Natural killer cell (primary cell): ENCODE measurements at regions not wholly inside any gene's neighbourhood (a gene's known extent, or its start where the extent isn't known, plus 50 kb on each side); places are given as distances from the start of the nearest gene placed in this dataset.

Experiments
- ATAC-seq, 3 donors: fragments of 150-1000 bp in 2 of 3; fragments of 200-7000 bp in 1 of 3; cut with Tn5 transposase; 1 replicate in 1 of 3; 2 replicates in 2 of 3; pipeline ENCODE4 v1.10.0; 2021; ENCODE audit warnings: mild to moderate bottlenecking in 2 of 3, moderate library complexity in 2 of 3
- DNase-seq, 2 donors: peaks; one replicate each; pipeline versions ENCODE4 v3.0.0 to v3.0.0-alpha.2; 2013 to 2021; ENCODE audit warnings: mixed read lengths in 1 of 2
- H3K27ac ChIP-seq: one replicate; pipeline ENCODE4 v1.5.1; 2013; ENCODE audit warnings: mild to moderate bottlenecking, low read length
- H3K27me3 ChIP-seq: one replicate; pipeline ENCODE4 v1.6.1; 2013; ENCODE audit warnings: low read length; ENCODE audit not compliant: control insufficient read depth, insufficient read depth
- H3K36me3 ChIP-seq: one replicate; pipeline ENCODE4 v1.6.1; 2013; ENCODE audit warnings: low read length; ENCODE audit not compliant: control insufficient read depth, insufficient read depth
- H3K4me1 ChIP-seq: one replicate; pipeline ENCODE4 v1.6.1; 2013; ENCODE audit warnings: low read length; ENCODE audit not compliant: control insufficient read depth, insufficient read depth
- H3K4me3 ChIP-seq: one replicate; pipeline ENCODE4 v1.5.1; 2013; ENCODE audit warnings: low read length
- H3K9me3 ChIP-seq: one replicate; pipeline ENCODE4 v1.6.1; 2013; ENCODE audit warnings: low read length; ENCODE audit not compliant: control insufficient read depth, insufficient read depth
- H3K27ac Mint-ChIP-seq, 2 donors: one replicate each; pipeline ENCODE4 v1.8.0; 2022; ENCODE audit warnings: mild to moderate bottlenecking in 2 of 2, mixed read lengths in 2 of 2, moderate library complexity in 1 of 2
- H3K27me3 Mint-ChIP-seq, 2 donors: one replicate each; pipeline ENCODE4 v1.8.0; 2022; ENCODE audit warnings: low read depth in 2 of 2, mixed read lengths in 2 of 2
- H3K36me3 Mint-ChIP-seq: one replicate; pipeline ENCODE4 v1.8.0; 2022; ENCODE audit warnings: mixed read lengths
- H3K4me1 Mint-ChIP-seq, 2 donors: one replicate each; pipeline ENCODE4 v1.8.0; 2022; ENCODE audit warnings: mixed read lengths in 2 of 2
- H3K4me3 Mint-ChIP-seq: one replicate; pipeline ENCODE4 v1.8.0; 2022; ENCODE audit warnings: mild to moderate bottlenecking, moderate library complexity, mixed read lengths
- H3K9me3 Mint-ChIP-seq, 2 donors: one replicate each; pipeline ENCODE4 v1.8.0; 2022; ENCODE audit warnings: mixed read lengths in 2 of 2
- WGBS: methylation state at CpG from one replicate; pipeline ENCODE4 v1.1.7; 2013; ENCODE audit warnings: missing lambda C conversion rate; ENCODE audit not compliant: insufficient coverage; 5-methylcytosine and 5-hydroxymethylcytosine counted together
- intact Hi-C: fragments of 100-400 bp; cut with micrococcal nuclease; formaldehyde crosslinking; loops from one replicate; pipeline ENCODE4 v1.14.2; 2022
- TF ChIP-seq, protein P1 (sequence below): fragments of 200-600 bp; IDR thresholded peaks from one replicate; pipeline ENCODE4 v1.8.0; 2022; ENCODE audit warnings: antibody characterized with exemption

DNA sequence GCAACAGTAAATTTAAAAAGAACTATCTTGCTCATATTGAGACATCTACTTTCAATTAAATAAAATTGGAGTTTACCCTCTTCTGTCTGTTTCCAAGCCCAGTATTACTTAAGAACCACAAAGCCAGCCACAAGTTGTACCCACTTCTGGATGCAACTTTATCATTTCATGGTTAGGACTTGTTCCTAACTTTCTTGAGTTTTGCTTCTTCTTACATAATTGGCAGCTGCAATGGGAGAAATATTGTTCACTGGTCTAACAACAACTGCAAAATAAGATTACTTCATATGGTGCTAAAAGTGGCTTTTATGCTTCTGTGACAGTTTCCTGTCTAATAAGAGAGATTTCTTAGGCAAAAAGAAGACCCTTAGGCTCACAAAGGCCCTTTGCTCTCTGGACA, 240.6 kb downstream of the OTOL1 start:
- no peak overlapping the region for H3K27ac Mint-ChIP-seq
- H3K27me3 ChIP-seq = no peaks in the 10 kb centered on the region
- no peaks in the 10 kb centered on the region for H3K36me3 ChIP-seq
- H3K27me3 Mint-ChIP-seq = no peaks in the 10 kb centered on the region
- no peak overlapping the region for H3K27ac ChIP-seq
- no peaks in the 10 kb centered on the region for H3K4me1 Mint-ChIP-seq
- TF ChIP-seq, protein P1, sequence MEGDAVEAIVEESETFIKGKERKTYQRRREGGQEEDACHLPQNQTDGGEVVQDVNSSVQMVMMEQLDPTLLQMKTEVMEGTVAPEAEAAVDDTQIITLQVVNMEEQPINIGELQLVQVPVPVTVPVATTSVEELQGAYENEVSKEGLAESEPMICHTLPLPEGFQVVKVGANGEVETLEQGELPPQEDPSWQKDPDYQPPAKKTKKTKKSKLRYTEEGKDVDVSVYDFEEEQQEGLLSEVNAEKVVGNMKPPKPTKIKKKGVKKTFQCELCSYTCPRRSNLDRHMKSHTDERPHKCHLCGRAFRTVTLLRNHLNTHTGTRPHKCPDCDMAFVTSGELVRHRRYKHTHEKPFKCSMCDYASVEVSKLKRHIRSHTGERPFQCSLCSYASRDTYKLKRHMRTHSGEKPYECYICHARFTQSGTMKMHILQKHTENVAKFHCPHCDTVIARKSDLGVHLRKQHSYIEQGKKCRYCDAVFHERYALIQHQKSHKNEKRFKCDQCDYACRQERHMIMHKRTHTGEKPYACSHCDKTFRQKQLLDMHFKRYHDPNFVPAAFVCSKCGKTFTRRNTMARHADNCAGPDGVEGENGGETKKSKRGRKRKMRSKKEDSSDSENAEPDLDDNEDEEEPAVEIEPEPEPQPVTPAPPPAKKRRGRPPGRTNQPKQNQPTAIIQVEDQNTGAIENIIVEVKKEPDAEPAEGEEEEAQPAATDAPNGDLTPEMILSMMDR = no peak
- no peaks in the 10 kb centered on the region for H3K9me3 ChIP-seq
- no peak overlapping the region for H3K4me3 Mint-ChIP-seq
- no peaks in the 10 kb centered on the region for H3K36me3 Mint-ChIP-seq
- no peaks in the 10 kb centered on the region for H3K4me1 ChIP-seq
- H3K9me3 Mint-ChIP-seq = peaks cover 7 to 13% of the 10 kb centered on the region in 2 donors
- H3K4me3 ChIP-seq = no peak overlapping the region
- DNase-seq (no peak), ATAC-seq (no peak)
- intact Hi-C loops = no loop called here

DNA sequence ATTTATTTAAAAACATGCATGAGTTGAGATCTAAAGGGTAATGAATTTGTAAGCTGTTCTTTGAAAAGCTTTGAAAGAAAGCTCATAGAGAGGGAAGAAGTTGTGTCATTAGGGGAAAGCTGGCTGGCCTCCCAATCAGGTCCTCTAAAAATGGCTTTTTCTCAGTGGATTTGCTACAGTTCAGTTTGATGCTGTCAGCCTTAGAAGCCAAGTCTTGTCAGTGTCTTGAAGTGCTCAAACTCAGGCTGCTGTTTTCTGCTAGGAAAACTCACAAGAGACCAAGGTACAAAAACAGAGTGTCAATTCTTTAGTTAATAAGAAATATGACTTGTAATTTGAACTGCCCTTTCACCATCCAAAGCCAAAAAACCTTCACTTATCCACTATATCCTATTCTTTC, 243.8 kb downstream of the OTOL1 start:
- TF ChIP-seq, protein P1 = no peak
- H3K4me3 ChIP-seq = no peak overlapping the region
- H3K27me3 Mint-ChIP-seq = no peaks in the 10 kb centered on the region
- DNase-seq (no peak), ATAC-seq (no peak)
- H3K4me1 ChIP-seq = no peaks in the 10 kb centered on the region
- no peaks in the 10 kb centered on the region for H3K9me3 ChIP-seq
- H3K9me3 Mint-ChIP-seq = peaks cover 12 to 15% of the 10 kb centered on the region in 2 donors
- no peaks in the 10 kb centered on the region for H3K36me3 Mint-ChIP-seq
- H3K4me1 Mint-ChIP-seq = no peaks in the 10 kb centered on the region
- H3K27ac ChIP-seq = no peak overlapping the region
- intact Hi-C loops = no loop called here
- H3K27me3 ChIP-seq = no peaks in the 10 kb centered on the region
- H3K27ac Mint-ChIP-seq = no peak overlapping the region
- H3K36me3 ChIP-seq = no peaks in the 10 kb centered on the region
- no peak overlapping the region for H3K4me3 Mint-ChIP-seq

DNA sequence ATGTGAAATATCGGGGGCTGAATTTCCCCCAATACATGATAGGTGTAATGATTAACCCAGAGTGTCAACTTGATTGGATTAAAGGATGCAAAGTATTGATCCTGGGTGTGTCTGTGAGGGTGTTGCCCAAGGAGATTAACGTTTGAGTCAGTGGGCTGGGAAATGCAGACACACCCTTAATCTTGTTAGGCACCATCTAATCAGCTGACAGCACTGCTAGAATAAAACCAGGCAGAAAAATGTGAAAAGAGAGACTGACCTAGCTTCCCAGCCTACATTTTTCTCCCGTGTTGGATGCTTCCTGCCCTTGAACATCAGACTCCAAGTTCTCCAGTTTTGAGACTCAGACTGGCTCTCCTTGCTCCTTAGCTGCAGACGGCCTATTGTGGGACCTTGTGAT, 247.8 kb downstream of the OTOL1 start:
- no peak overlapping the region for H3K27ac ChIP-seq

DNA sequence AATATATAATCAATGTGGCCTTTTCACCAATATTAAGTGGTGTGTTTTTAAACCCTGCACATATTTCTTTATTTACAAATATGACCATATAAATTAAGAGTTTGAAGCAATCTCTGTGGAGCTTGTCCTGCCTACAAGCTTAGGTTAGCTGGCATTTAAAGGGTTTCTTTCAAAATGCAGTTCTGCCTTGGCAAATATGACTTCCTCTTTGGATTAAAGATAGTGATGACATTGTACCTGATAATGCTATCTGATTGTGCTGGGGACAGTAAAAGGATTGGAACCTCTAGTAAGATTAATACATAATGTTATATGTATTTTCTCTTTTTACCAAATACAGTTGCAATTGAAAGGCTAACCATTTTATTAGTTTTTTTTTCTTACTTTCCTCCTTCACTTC, 249.1 kb downstream of the OTOL1 start:
- intact Hi-C loops = no loop called here
- H3K36me3 Mint-ChIP-seq = no peaks in the 10 kb centered on the region
- no peaks in the 10 kb centered on the region for H3K4me1 ChIP-seq
- no peaks in the 10 kb centered on the region for H3K4me1 Mint-ChIP-seq
- H3K4me3 ChIP-seq = no peak overlapping the region
- no peak for DNase-seq
- H3K9me3 Mint-ChIP-seq = peaks cover 11 to 13% of the 10 kb centered on the region in 2 donors
- no peak for ATAC-seq
- H3K27ac ChIP-seq = no peak overlapping the region
- H3K27me3 ChIP-seq = no peaks in the 10 kb centered on the region
- no peak overlapping the region for H3K4me3 Mint-ChIP-seq
- H3K27ac Mint-ChIP-seq = no peak overlapping the region
- H3K27me3 Mint-ChIP-seq = no peaks in the 10 kb centered on the region
- no peaks in the 10 kb centered on the region for H3K9me3 ChIP-seq
- TF ChIP-seq, protein P1 = no peak
- H3K36me3 ChIP-seq = no peaks in the 10 kb centered on the region

More for the DNA sequence above, 247.8 kb downstream of the OTOL1 start:
- Histone ChIP-seq H3K4me1 (no peaks in the 10 kb centered on the region), H3K9me3 (no peaks in the 10 kb centered on the region), H3K36me3 (no peaks in the 10 kb centered on the region), H3K4me3 (no peak overlapping the region), H3K27me3 (no peaks in the 10 kb centered on the region)
- 94% methylated on average over 3 of the region's 4 CpGs for WGBS
- Mint-ChIP-seq H3K27me3 (no peaks in the 10 kb centered on the region), H3K36me3 (no peaks in the 10 kb centered on the region), H3K4me1 (no peaks in the 10 kb centered on the region), H3K27ac (no peak overlapping the region), H3K4me3 (no peak overlapping the region), H3K9me3 (peaks cover 12 to 13% of the 10 kb centered on the region in 2 donors)
- intact Hi-C loops = no loop called here
- TF ChIP-seq, protein P1 = no peak
- no peak for DNase-seq
- no peak for ATAC-seq
